ENCODE measurements at regions not wholly inside any gene's neighbourhood (a gene's known extent, or its start where the extent isn't known, plus 50 kb on each side); places are given as distances from the start of the nearest gene placed in this dataset.

DNA sequence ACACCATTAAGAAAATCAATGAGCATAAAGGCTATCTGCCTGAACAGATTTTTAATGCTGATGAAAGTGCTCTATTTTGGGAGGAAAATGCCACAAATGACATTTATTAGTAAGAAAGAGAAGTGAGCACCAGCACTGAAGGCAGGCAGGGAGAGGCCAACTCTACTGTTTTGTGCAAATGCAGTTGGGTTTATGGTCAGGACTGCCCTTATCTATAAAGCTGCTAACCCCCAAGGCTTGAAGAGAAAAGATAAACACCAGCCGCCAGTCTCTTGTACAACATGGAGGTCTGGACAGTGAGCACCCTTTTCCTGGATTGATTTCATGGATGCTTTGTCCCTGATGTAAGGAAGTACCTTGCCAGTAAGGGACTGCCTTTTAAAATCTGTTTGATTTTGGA, 246.8 kb upstream of the SFSWAP start (continued):
- TF ChIP-seq, protein P1, sequence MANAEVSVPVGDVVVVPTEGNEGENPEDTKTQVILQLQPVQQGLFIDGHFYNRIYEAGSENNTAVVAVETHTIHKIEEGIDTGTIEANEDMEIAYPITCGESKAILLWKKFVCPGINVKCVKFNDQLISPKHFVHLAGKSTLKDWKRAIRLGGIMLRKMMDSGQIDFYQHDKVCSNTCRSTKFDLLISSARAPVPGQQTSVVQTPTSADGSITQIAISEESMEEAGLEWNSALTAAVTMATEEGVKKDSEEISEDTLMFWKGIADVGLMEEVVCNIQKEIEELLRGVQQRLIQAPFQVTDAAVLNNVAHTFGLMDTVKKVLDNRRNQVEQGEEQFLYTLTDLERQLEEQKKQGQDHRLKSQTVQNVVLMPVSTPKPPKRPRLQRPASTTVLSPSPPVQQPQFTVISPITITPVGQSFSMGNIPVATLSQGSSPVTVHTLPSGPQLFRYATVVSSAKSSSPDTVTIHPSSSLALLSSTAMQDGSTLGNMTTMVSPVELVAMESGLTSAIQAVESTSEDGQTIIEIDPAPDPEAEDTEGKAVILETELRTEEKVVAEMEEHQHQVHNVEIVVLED (CRISPR knock-in tag; IDR thresholded peaks at IDR 0.05) = no peak
- no peak for TF ChIP-seq SMAD2 (IDR thresholded peaks at IDR 0.05; ENCODE audit: low read depth, low read length)
- no peak for TF ChIP-seq SRSF9 (IDR thresholded peaks at IDR 0.05; ENCODE audit: borderline replicate concordance, low read depth, low read length)
- no peak for TF ChIP-seq TRIM24 (IDR thresholded peaks at IDR 0.05)
- no peak for TF ChIP-seq MYBL2 (IDR thresholded peaks at IDR 0.05; ENCODE audit: low read depth)
- TF ChIP-seq MYBL2 (CRISPR knock-in tag; IDR thresholded peaks at IDR 0.05; ENCODE audit: borderline replicate concordance) = no peak
- TF ChIP-seq ZNF699 (CRISPR knock-in tag; IDR thresholded peaks at IDR 0.05; ENCODE audit: insufficient replicate concordance) = no peak
- no peak for TF ChIP-seq MEIS2 (IDR thresholded peaks at IDR 0.05; ENCODE audit: partially characterized antibody)
- TF ChIP-seq GABPA (tag; conservative IDR thresholded peaks at IDR 0.05; ENCODE audit: low read depth) = no peak
- no peak for TF ChIP-seq NCOA2 (IDR thresholded peaks at IDR 0.05; ENCODE audit: partially characterized antibody in 2 of 2)
- no peak for TF ChIP-seq RBFOX2 (IDR thresholded peaks at IDR 0.05; ENCODE audit: low read depth, low read length)
- TF ChIP-seq RFX5 (IDR thresholded peaks at IDR 0.05; ENCODE audit: low read depth, low read length) = no peak
- TF ChIP-seq DMBX1 (CRISPR knock-in tag; IDR thresholded peaks at IDR 0.05; ENCODE audit: borderline replicate concordance) = no peak
